ENCODE measurements at regions not wholly inside any gene's neighbourhood (a gene's known extent, or its start where the extent isn't known, plus 50 kb on each side); places are given as distances from the start of the nearest gene placed in this dataset.

- TF ChIP-seq EZH2phosphoT487 (IDR thresholded peaks at IDR 0.05; ENCODE audit: insufficient read depth, low read depth) (no peak), EZH2 (IDR thresholded peaks at IDR 0.05; ENCODE audit: insufficient read depth, poor library complexity, severe bottlenecking) (no peak)
Measured at GRCh38 chr7:84895563-84895962, 291.3 kb downstream of the SEMA3D start.

Data from GM23248 (cell line).